Middle frontal gyrus (tissue), 1 donor: ENCODE measurements at regions not wholly inside any gene's neighbourhood (a gene's known extent, or its start where the extent isn't known, plus 50 kb on each side); places are given as distances from the start of the nearest gene placed in this dataset.
"Not testable (repeated sequence)": the region's sequence is repeated elsewhere in the genome, so short reads cannot be mapped to it uniquely, and the experiment has no call there.

Experiments used
- DNase-seq: peaks from one replicate; pipeline ENCODE4 v3.0.0-alpha.2; 2015; ENCODE audit warnings: low spot score; ENCODE audit errors: extremely low spot score

- no peak for DNase-seq
These were observed 142.4 kb upstream of the ERCC6L2 start for GRCh38 chr9:95732802-95733688.

GRCh38 chr9:95731876-95732275 lies 143.6 kb upstream of the ERCC6L2 start:
- no peak for DNase-seq

GRCh38 chr9:95729669-95730368 lies 145.7 kb upstream of the ERCC6L2 start:
- no peak for DNase-seq

GRCh38 chr9:95729046-95729445 lies 146.4 kb upstream of the ERCC6L2 start:
- no peak for DNase-seq

GRCh38 chr9:95727947-95728520 lies 147.5 kb upstream of the ERCC6L2 start:
- DNase-seq, result no peak

GRCh38 chr9:95726756-95727155 lies 148.7 kb upstream of the ERCC6L2 start:
- DNase-seq, result peak; percentile 10

- no peak for DNase-seq
These were observed 150.4 kb upstream of the ERCC6L2 start for GRCh38 chr9:95725045-95725444.

- DNase-seq, result no peak
These were observed 151.1 kb upstream of the ERCC6L2 start for GRCh38 chr9:95724253-95724991.

- DNase-seq, result no peak
These were observed 153.3 kb upstream of the ERCC6L2 start for GRCh38 chr9:95722141-95722540.

GRCh38 chr9:95721061-95721531 lies 154.4 kb upstream of the ERCC6L2 start:
- DNase-seq, result no peak

GRCh38 chr9:95720496-95720895 lies 155.0 kb upstream of the ERCC6L2 start:
- no peak for DNase-seq

GRCh38 chr9:95719354-95719753 lies 156.1 kb upstream of the ERCC6L2 start:
- no peak for DNase-seq

GRCh38 chr9:95718263-95718662 lies 157.2 kb upstream of the ERCC6L2 start:
- no peak for DNase-seq

- DNase-seq, result no peak
These were observed 159.5 kb upstream of the ERCC6L2 start for GRCh38 chr9:95715868-95716435.

- DNase-seq, result no peak
These were observed 165.0 kb upstream of the ERCC6L2 start for GRCh38 chr9:95710446-95710845.

GRCh38 chr9:95696701-95697100 lies 178.8 kb upstream of the ERCC6L2 start:
- DNase-seq, result no peak

- no peak for DNase-seq
These were observed 174.7 kb upstream of the PTCH1 start for GRCh38 chr9:95691435-95691834.

- no peak for DNase-seq
These were observed 172.9 kb upstream of the PTCH1 start for GRCh38 chr9:95689669-95690068.

- DNase-seq, result no peak
These were observed 167.7 kb upstream of the PTCH1 start for GRCh38 chr9:95684516-95684915.

GRCh38 chr9:95680306-95680705 lies 163.5 kb upstream of the PTCH1 start:
- DNase-seq, result not testable (repeated sequence)

GRCh38 chr9:95679874-95680273 lies 163.1 kb upstream of the PTCH1 start:
- no peak for DNase-seq
